Endothelial cell of umbilical vein (primary cell): ENCODE measurements at regions not wholly inside any gene's neighbourhood (a gene's known extent, or its start where the extent isn't known, plus 50 kb on each side); places are given as distances from the start of the nearest gene placed in this dataset.

ENCODE experiments used
- BruUV-seq: library from RNA; stranded (reverse); fragments of 400-500 nt; replicated peaks from 2 replicates; lab custom pipeline; 2021; lab: Mats Ljungman, UMichigan
- CTCF ChIA-PET: fragments of 300-600, 350-600 bp; sonication (Branson Sonifier 250); formaldehyde crosslinking; loops from one replicate; lab custom pipeline; 2021; ENCODE audit warnings: antibody characterized with exemption, inconsistent platforms; lab: Charles Lee
- POLR2A ChIA-PET: fragments of 300-600, 350-600 bp; sonication (Branson Sonifier 250); formaldehyde crosslinking; loops from one replicate; lab custom pipeline; 2021; ENCODE audit warnings: antibody characterized with exemption, inconsistent platforms; lab: Charles Lee
- DNase-seq: peaks from one replicate; pipeline ENCODE4 v3.0.0-alpha.2; 2011; ENCODE audit warnings: low read depth, low spot score
- FAIRE-seq: peaks from 2 replicates; lab custom pipeline; 2011; peaks lifted over from hg19 to GRCh38; lab: Jason Lieb, UNC
- H2AFZ ChIP-seq: 2 replicates; pipeline ENCODE4 v1.6.0; 2012; ENCODE audit warnings: low read depth, low read length, control low read depth, inconsistent platforms
- H3K27ac ChIP-seq: 2 replicates; pipeline ENCODE4 v1.5.1; 2011; ENCODE audit warnings: low read depth, mild to moderate bottlenecking, control low read depth, low read length, moderate library complexity; ENCODE audit not compliant: insufficient read depth
- H3K27me3 ChIP-seq, 2 experiments: 2 replicates each; pipeline versions ENCODE4 v1.6.0 to v1.6.1; 2011; ENCODE audit warnings: low read length in 2 of 2, mixed read lengths in 1 of 2; ENCODE audit not compliant: control insufficient read depth in 2 of 2, insufficient read depth in 2 of 2
- H3K36me3 ChIP-seq, 2 experiments: 2 replicates in 1 of 2; 3 replicates in 1 of 2; pipeline ENCODE4 v1.5.1; 2011; ENCODE audit warnings: low read length in 2 of 2, mild to moderate bottlenecking in 1 of 2, moderate library complexity in 1 of 2; ENCODE audit not compliant: control insufficient read depth in 2 of 2, insufficient read depth in 2 of 2; ENCODE audit errors: extremely low read depth in 1 of 2
- H3K4me1 ChIP-seq: 3 replicates; pipeline ENCODE4 v1.5.1; 2011; ENCODE audit warnings: mild to moderate bottlenecking, low read length; ENCODE audit not compliant: control insufficient read depth, insufficient read depth; ENCODE audit errors: extremely low read depth
- H3K4me2 ChIP-seq: 2 replicates; pipeline ENCODE4 v1.6.1; 2011; ENCODE audit warnings: low read length, control low read depth, mixed read lengths; ENCODE audit not compliant: insufficient read depth
- H3K4me3 ChIP-seq, 3 experiments: fragments of 200-600 bp in 1 of 3; sonication (generic), shearing (Covaris generic) in 1 of 3; replicated peaks in 1 of 3; 2 replicates each; pipeline ENCODE4 v1.5.1; 2011 to 2016; ENCODE audit warnings: control low read depth in 3 of 3, low read length in 3 of 3, mild to moderate bottlenecking in 2 of 3, inconsistent platforms in 1 of 3, low read depth in 1 of 3, moderate library complexity in 1 of 3; ENCODE audit not compliant: insufficient read depth in 1 of 3
- H3K79me2 ChIP-seq: 2 replicates; pipeline ENCODE4 v1.6.0; 2012; ENCODE audit warnings: low read length, inconsistent platforms; ENCODE audit not compliant: control insufficient read depth, insufficient read depth
- H3K9ac ChIP-seq: replicated peaks from 2 replicates; pipeline ENCODE3; 2011; ENCODE audit warnings: low read length, control low read depth; ENCODE audit not compliant: insufficient read depth; ENCODE audit errors: extremely low read depth
- H3K9me1 ChIP-seq: replicated peaks from 3 replicates; pipeline ENCODE4 v1.6.0; 2011; ENCODE audit warnings: mild to moderate bottlenecking, low read length; ENCODE audit not compliant: control insufficient read depth, insufficient read depth; ENCODE audit errors: extremely low read depth
- H3K9me3 ChIP-seq: replicated peaks from 2 replicates; pipeline ENCODE4 v1.5.1; 2012; ENCODE audit warnings: low read length, inconsistent platforms; ENCODE audit not compliant: control insufficient read depth, insufficient read depth
- H4K20me1 ChIP-seq: replicated peaks from 2 replicates; pipeline ENCODE3; 2011; ENCODE audit warnings: mild to moderate bottlenecking, low read length; ENCODE audit not compliant: control insufficient read depth, insufficient read depth; ENCODE audit errors: extremely low read depth
- EZH2 ChIP-seq: IDR thresholded peaks from 2 replicates; pipeline ENCODE4 v1.6.1; 2012; ENCODE audit warnings: borderline replicate concordance, low read depth, mild to moderate bottlenecking, moderate library complexity, low read length, inconsistent platforms; ENCODE audit not compliant: severe bottlenecking
- FOS ChIP-seq: IDR thresholded peaks from 2 replicates; pipeline ENCODE4 v1.6.1; 2011; ENCODE audit warnings: mild to moderate bottlenecking, low read length, moderate library complexity, borderline replicate concordance; ENCODE audit not compliant: insufficient read depth
- GATA2 ChIP-seq: IDR thresholded peaks from 2 replicates; pipeline ENCODE4 v1.7.0; 2011; ENCODE audit warnings: low read depth, mild to moderate bottlenecking, moderate library complexity, mixed read lengths, low read length; ENCODE audit not compliant: insufficient read length, insufficient read depth
- JUN ChIP-seq: IDR thresholded peaks from 2 replicates; pipeline ENCODE4 v1.6.1; 2011; ENCODE audit warnings: borderline replicate concordance, low read depth; ENCODE audit not compliant: insufficient read length, insufficient read depth
- MAX ChIP-seq: IDR thresholded peaks from 2 replicates; pipeline ENCODE4 v1.6.1; 2011; ENCODE audit not compliant: insufficient read depth, insufficient read length
- MYC ChIP-seq: IDR thresholded peaks from one replicate; pipeline ENCODE4 v1.6.1; 2011; ENCODE audit warnings: mild to moderate bottlenecking, low read depth, low read length
- POLR2A ChIP-seq: IDR thresholded peaks from 2 replicates; pipeline ENCODE4 v1.6.1; 2012; ENCODE audit warnings: low read depth, mild to moderate bottlenecking, control low read depth, low read length
- POLR2AphosphoS5 ChIP-seq: IDR thresholded peaks from 2 replicates; pipeline ENCODE4 v1.6.1; 2012; ENCODE audit warnings: low read depth, mild to moderate bottlenecking, control low read depth, low read length, moderate library complexity; ENCODE audit not compliant: insufficient read depth
- dilution Hi-C: fragments of 300-500 bp; cut with MboI; formaldehyde crosslinking; loops from one replicate; pipeline ENCODE4 v1.15.0; 2019; ENCODE audit warnings: low sequenced_read_pairs; ENCODE audit not compliant: extremely low pct_ligation_motif_present
- intact Hi-C: fragments of 100-400 bp; cut with micrococcal nuclease; formaldehyde crosslinking; loops from one replicate; pipeline ENCODE4 v1.10.0; 2022
- TF ChIP-seq, protein P1 (sequence below), 2 donors: IDR thresholded peaks; 1 replicate in 1 of 2; 2 replicates in 1 of 2; pipeline ENCODE4 v1.5.1; 2011; ENCODE audit warnings: low read length in 2 of 2, mild to moderate bottlenecking in 2 of 2, moderate library complexity in 2 of 2, control low read depth in 1 of 2, inconsistent platforms in 1 of 2, low read depth in 1 of 2; ENCODE audit not compliant: insufficient read depth in 1 of 2; ENCODE audit errors: extremely low read depth in 1 of 2

- DNase-seq (no peak), FAIRE-seq (no peak)
- no peak for TF ChIP-seq GATA2
- TF ChIP-seq JUN = no peak
- TF ChIP-seq POLR2AphosphoS5 = no peak
- TF ChIP-seq MAX = no peak
- no peak for TF ChIP-seq POLR2A
- TF ChIP-seq EZH2 = no peak
- no peak for TF ChIP-seq FOS
- ChIA-PET CTCF (no interaction called here), POLR2A (no interaction called here)
- H3K4me2 ChIP-seq = no peak overlapping the region
- no peak overlapping the region for H3K9ac ChIP-seq
- H3K27ac ChIP-seq = no peak overlapping the region
- no peaks in the 10 kb centered on the region for H4K20me1 ChIP-seq
- no peaks in the 10 kb centered on the region for H3K9me3 ChIP-seq
- no peak overlapping the region for H2AFZ ChIP-seq
- H3K4me3 ChIP-seq = no peak overlapping the region
- intact Hi-C loops (no loop called here), dilution Hi-C loops (no loop called here)
- H3K36me3 ChIP-seq = no peaks in the 10 kb centered on the region
- no peaks in the 10 kb centered on the region for H3K9me1 ChIP-seq
- H3K27me3 ChIP-seq = no peaks in the 10 kb centered on the region
- no TSS peak for BruUV-seq
- H3K79me2 ChIP-seq = no peaks in the 10 kb centered on the region
- no peaks in the 10 kb centered on the region for H3K4me1 ChIP-seq
Observed at GRCh38 chr10:44193567-44194220, 191.2 kb downstream of the CXCL12 start.

- CTCF ChIA-PET = no interaction called here
- H3K9me1 ChIP-seq = no peaks in the 10 kb centered on the region
- no peak overlapping the region for H3K27ac ChIP-seq
- H3K27me3 ChIP-seq = no peaks in the 10 kb centered on the region
- H3K4me1 ChIP-seq = no peaks in the 10 kb centered on the region
- H3K9ac ChIP-seq = no peak overlapping the region
- H3K9me3 ChIP-seq = no peaks in the 10 kb centered on the region
- dilution Hi-C loops (no loop called here), intact Hi-C loops (no loop called here)
- POLR2A ChIA-PET = no interaction called here
- no TSS peak for BruUV-seq
- H4K20me1 ChIP-seq = no peaks in the 10 kb centered on the region
- H3K4me3 ChIP-seq = no peak overlapping the region
- DNase-seq (no peak), FAIRE-seq (no peak)
- H3K79me2 ChIP-seq = no peaks in the 10 kb centered on the region
- no peak overlapping the region for H3K4me2 ChIP-seq
- no peak overlapping the region for H2AFZ ChIP-seq
- TF ChIP-seq FOS (no peak), GATA2 (no peak), POLR2A (no peak), MYC (no peak), MAX (no peak)
- TF ChIP-seq, protein P1, sequence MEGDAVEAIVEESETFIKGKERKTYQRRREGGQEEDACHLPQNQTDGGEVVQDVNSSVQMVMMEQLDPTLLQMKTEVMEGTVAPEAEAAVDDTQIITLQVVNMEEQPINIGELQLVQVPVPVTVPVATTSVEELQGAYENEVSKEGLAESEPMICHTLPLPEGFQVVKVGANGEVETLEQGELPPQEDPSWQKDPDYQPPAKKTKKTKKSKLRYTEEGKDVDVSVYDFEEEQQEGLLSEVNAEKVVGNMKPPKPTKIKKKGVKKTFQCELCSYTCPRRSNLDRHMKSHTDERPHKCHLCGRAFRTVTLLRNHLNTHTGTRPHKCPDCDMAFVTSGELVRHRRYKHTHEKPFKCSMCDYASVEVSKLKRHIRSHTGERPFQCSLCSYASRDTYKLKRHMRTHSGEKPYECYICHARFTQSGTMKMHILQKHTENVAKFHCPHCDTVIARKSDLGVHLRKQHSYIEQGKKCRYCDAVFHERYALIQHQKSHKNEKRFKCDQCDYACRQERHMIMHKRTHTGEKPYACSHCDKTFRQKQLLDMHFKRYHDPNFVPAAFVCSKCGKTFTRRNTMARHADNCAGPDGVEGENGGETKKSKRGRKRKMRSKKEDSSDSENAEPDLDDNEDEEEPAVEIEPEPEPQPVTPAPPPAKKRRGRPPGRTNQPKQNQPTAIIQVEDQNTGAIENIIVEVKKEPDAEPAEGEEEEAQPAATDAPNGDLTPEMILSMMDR (IDR thresholded peaks at IDR 0.05; ENCODE audit: extremely low read depth in 1 of 2, insufficient read depth in 1 of 2, low read depth in 1 of 2, low read length in 2 of 2) = no peak
- no peaks in the 10 kb centered on the region for H3K36me3 ChIP-seq
Observed at GRCh38 chr10:44193166-44193565, 191.7 kb downstream of the CXCL12 start.
